Loucy (cell line): ENCODE measurements at regions not wholly inside any gene's neighbourhood (a gene's known extent, or its start where the extent isn't known, plus 50 kb on each side); places are given as distances from the start of the nearest gene placed in this dataset.

ENCODE experiments used
- H2AFZ ChIP-seq: fragments of 200-600 bp; sonication (generic); 2 replicates; pipeline ENCODE4 v1.6.0; 2016; ENCODE audit warnings: antibody characterized with exemption, mild to moderate bottlenecking, low read length, moderate library complexity
- H3F3A ChIP-seq: fragments of 200-600 bp; 2 replicates; pipeline ENCODE4 v1.6.0; 2016; ENCODE audit warnings: antibody characterized with exemption, low read depth, mild to moderate bottlenecking
- H3K27me3 ChIP-seq: fragments of 200-600 bp; sonication (generic); 2 replicates; pipeline ENCODE4 v1.6.1; 2014; ENCODE audit warnings: low read length, mild to moderate bottlenecking; ENCODE audit not compliant: insufficient read depth, poor library complexity, severe bottlenecking
- H3K36me3 ChIP-seq: fragments of 200-600 bp; sonication (generic); 2 replicates; pipeline ENCODE4 v1.6.1; 2016; ENCODE audit warnings: low read length; ENCODE audit not compliant: insufficient read depth
- H3K4me1 ChIP-seq: fragments of 200-600 bp; sonication (generic); 2 replicates; pipeline ENCODE4 v1.5.1; 2014; ENCODE audit warnings: low read length, mild to moderate bottlenecking; ENCODE audit not compliant: insufficient read depth, poor library complexity, severe bottlenecking
- H3K4me2 ChIP-seq: fragments of 200-600 bp; sonication (generic); 2 replicates; pipeline ENCODE4 v1.6.0; 2014; ENCODE audit warnings: antibody characterized with exemption, low read length, low read depth, mild to moderate bottlenecking; ENCODE audit not compliant: poor library complexity, severe bottlenecking
- H3K4me3 ChIP-seq: fragments of 200-600 bp; sonication (generic); 2 replicates; pipeline ENCODE4 v1.5.1; 2014; ENCODE audit warnings: low read length, mild to moderate bottlenecking, mixed read lengths; ENCODE audit not compliant: poor library complexity, severe bottlenecking
- H3K79me2 ChIP-seq: fragments of 200-600 bp; sonication (generic); 2 replicates; pipeline ENCODE4 v1.6.1; 2014; ENCODE audit warnings: low read length; ENCODE audit not compliant: insufficient read depth
- H3K9ac ChIP-seq: fragments of 200-600 bp; sonication (generic); 2 replicates; pipeline ENCODE4 v1.6.0; 2014; ENCODE audit warnings: mild to moderate bottlenecking, low read depth, low read length, moderate library complexity; ENCODE audit not compliant: poor library complexity, severe bottlenecking
- H3K9me2 ChIP-seq: fragments of 200-600 bp; sonication (generic); replicated peaks from 2 replicates; pipeline ENCODE4 v1.6.1; 2016; ENCODE audit warnings: low read depth, low read length, mixed read lengths
- H3K9me3 ChIP-seq: fragments of 200-600 bp; sonication (generic); 2 replicates; pipeline ENCODE4 v1.6.1; 2014; ENCODE audit warnings: mild to moderate bottlenecking, antibody characterized with exemption, low read length, low read depth; ENCODE audit not compliant: insufficient read depth
- H4K20me1 ChIP-seq: fragments of 200-600 bp; sonication (generic); 2 replicates; pipeline ENCODE4 v1.6.0; 2014; ENCODE audit warnings: antibody characterized with exemption, low read length, mild to moderate bottlenecking; ENCODE audit not compliant: insufficient read depth, poor library complexity, severe bottlenecking
- CTCF ChIP-seq: fragments of 200-600 bp; sonication (generic); conservative IDR thresholded peaks from 2 replicates; pipeline ENCODE4 v1.5.1; 2014; ENCODE audit warnings: mild to moderate bottlenecking, antibody characterized with exemption, low read length
- EZH2phosphoT487 ChIP-seq: fragments of 200-600 bp; IDR thresholded peaks from 2 replicates; pipeline ENCODE4 v1.6.1; 2018; ENCODE audit warnings: antibody characterized with exemption, mild to moderate bottlenecking, moderate library complexity, borderline replicate concordance

- H3K4me3 ChIP-seq: no peak overlapping the region
- no peaks in the 10 kb centered on the region for H3K36me3 ChIP-seq
- no peaks in the 10 kb centered on the region for H3K9me3 ChIP-seq
- no peaks in the 10 kb centered on the region for H4K20me1 ChIP-seq
- TF ChIP-seq CTCF: no peak
- TF ChIP-seq EZH2phosphoT487: no peak
- H3K9ac ChIP-seq: no peak overlapping the region
- no peaks in the 10 kb centered on the region for H3F3A ChIP-seq
- no peaks in the 10 kb centered on the region for H3K79me2 ChIP-seq
- no peaks in the 10 kb centered on the region for H3K4me1 ChIP-seq
- no peak overlapping the region for H3K4me2 ChIP-seq
- no peaks in the 10 kb centered on the region for H3K27me3 ChIP-seq
- no peaks in the 10 kb centered on the region for H3K9me2 ChIP-seq
- H2AFZ ChIP-seq: no peak overlapping the region
Measured at GRCh38 chr6:143591441-143591840, 79.9 kb upstream of the FUCA2 start.

GRCh38 chr6:143589162-143589561 is 77.6 kb upstream of the FUCA2 start:
- H3K4me2 ChIP-seq: no peak overlapping the region
- no peaks in the 10 kb centered on the region for H3K4me1 ChIP-seq
- H3K9me2 ChIP-seq: no peaks in the 10 kb centered on the region
- H3K79me2 ChIP-seq: no peaks in the 10 kb centered on the region
- H3K36me3 ChIP-seq: no peaks in the 10 kb centered on the region
- no peaks in the 10 kb centered on the region for H3K9me3 ChIP-seq
- H4K20me1 ChIP-seq: no peaks in the 10 kb centered on the region
- H3F3A ChIP-seq: no peaks in the 10 kb centered on the region
- no peaks in the 10 kb centered on the region for H3K27me3 ChIP-seq
- H2AFZ ChIP-seq: no peak overlapping the region
- TF ChIP-seq CTCF: no peak
- no peak for TF ChIP-seq EZH2phosphoT487
- no peak overlapping the region for H3K4me3 ChIP-seq
- no peak overlapping the region for H3K9ac ChIP-seq

GRCh38 chr6:143586557-143586956 is 75.0 kb upstream of the FUCA2 start:
- Histone ChIP-seq H3K36me3 (no peaks in the 10 kb centered on the region), H3K4me1 (no peaks in the 10 kb centered on the region), H3K4me2 (no peak overlapping the region), H4K20me1 (no peaks in the 10 kb centered on the region), H2AFZ (no peak overlapping the region), H3K9ac (no peak overlapping the region), H3K4me3 (no peak overlapping the region), H3K27me3 (no peaks in the 10 kb centered on the region), H3K9me3 (no peaks in the 10 kb centered on the region), H3F3A (no peaks in the 10 kb centered on the region), H3K9me2 (no peaks in the 10 kb centered on the region), H3K79me2 (no peaks in the 10 kb centered on the region)
- TF ChIP-seq EZH2phosphoT487 (no peak), CTCF (no peak)
